Neuronal stem cell (in vitro differentiated cells): ENCODE measurements at regions not wholly inside any gene's neighbourhood (a gene's known extent, or its start where the extent isn't known, plus 50 kb on each side); places are given as distances from the start of the nearest gene placed in this dataset.

Experiments used
- DNase-seq: peaks from one replicate; pipeline ENCODE4 v3.0.0-alpha.2; 2013; ENCODE audit warnings: low spot score
- H2AFZ ChIP-seq: one replicate; pipeline ENCODE4 v1.6.1; 2013; ENCODE audit warnings: mild to moderate bottlenecking, low read length, inconsistent platforms
- H2AK5ac ChIP-seq: 2 replicates; pipeline ENCODE4 v1.6.1; 2013; ENCODE audit warnings: low read depth, mild to moderate bottlenecking, inconsistent platforms, low read length, moderate library complexity, mixed read lengths
- H2BK120ac ChIP-seq: 2 replicates; pipeline ENCODE4 v1.6.1; 2013; ENCODE audit warnings: low read depth, mild to moderate bottlenecking, inconsistent platforms, low read length, moderate library complexity, mixed read lengths
- H2BK12ac ChIP-seq: one replicate; pipeline ENCODE4 v1.6.1; 2013; ENCODE audit warnings: low read length, inconsistent platforms
- H2BK15ac ChIP-seq: 2 replicates; pipeline ENCODE4 v1.6.1; 2013; ENCODE audit warnings: mild to moderate bottlenecking, low read length, inconsistent platforms, mixed read lengths
- H2BK5ac ChIP-seq: one replicate; pipeline ENCODE4 v1.6.1; 2013; ENCODE audit warnings: inconsistent platforms, mild to moderate bottlenecking, low read length, moderate library complexity
- H3K14ac ChIP-seq: one replicate; pipeline ENCODE4 v1.6.1; 2013; ENCODE audit warnings: low read length, inconsistent platforms
- H3K18ac ChIP-seq: 2 replicates; pipeline ENCODE4 v1.6.1; 2013; ENCODE audit warnings: low read length, inconsistent platforms
- H3K23ac ChIP-seq: 2 replicates; pipeline ENCODE4 v1.6.1; 2013; ENCODE audit warnings: low read depth, mild to moderate bottlenecking, mixed read lengths, low read length, inconsistent platforms; ENCODE audit not compliant: poor library complexity
- H3K27ac ChIP-seq: replicated peaks from 3 replicates; pipeline ENCODE4 v1.5.1; 2013; ENCODE audit warnings: low read length, inconsistent platforms
- H3K27me3 ChIP-seq, 3 experiments: 2 replicates each; pipeline ENCODE4 v1.6.1; 2013; ENCODE audit warnings: low read length in 3 of 3, mild to moderate bottlenecking in 2 of 3, inconsistent platforms in 1 of 3, low read depth in 1 of 3, mixed read lengths in 1 of 3, moderate library complexity in 1 of 3; ENCODE audit not compliant: control insufficient read depth in 3 of 3, insufficient read depth in 3 of 3
- H3K36me3 ChIP-seq, 2 donors: replicated peaks in 1 of 2; 2 replicates each; pipeline ENCODE4 v1.6.1; 2013; ENCODE audit warnings: low read length in 2 of 2; ENCODE audit not compliant: control insufficient read depth in 2 of 2, insufficient read depth in 2 of 2
- H3K4ac ChIP-seq: 2 replicates; pipeline ENCODE4 v1.6.1; 2013; ENCODE audit warnings: inconsistent platforms, mild to moderate bottlenecking, low read length, moderate library complexity
- H3K4me1 ChIP-seq, 2 donors: 1 replicate in 1 of 2; 2 replicates in 1 of 2; pipeline ENCODE4 v1.6.1; 2013; ENCODE audit warnings: low read length in 2 of 2, low read depth in 1 of 2; ENCODE audit not compliant: control insufficient read depth in 2 of 2, insufficient read depth in 1 of 2
- H3K4me2 ChIP-seq: one replicate; pipeline ENCODE4 v1.6.1; 2013; ENCODE audit warnings: mild to moderate bottlenecking, low read length, inconsistent platforms; ENCODE audit not compliant: insufficient read depth, poor library complexity, severe bottlenecking
- H3K4me3 ChIP-seq, 2 donors: 2 replicates each; pipeline ENCODE4 v1.5.1; 2013; ENCODE audit warnings: low read length in 2 of 2, mild to moderate bottlenecking in 2 of 2, inconsistent platforms in 1 of 2, moderate library complexity in 1 of 2
- H3K79me1 ChIP-seq: one replicate; pipeline ENCODE4 v1.6.1; 2013; ENCODE audit warnings: low read depth, mild to moderate bottlenecking, inconsistent platforms, low read length, moderate library complexity
- H3K9ac ChIP-seq: one replicate; pipeline ENCODE4 v1.6.1; 2013; ENCODE audit warnings: mild to moderate bottlenecking, low read depth, low read length, inconsistent platforms; ENCODE audit not compliant: poor library complexity
- H3K9me3 ChIP-seq, 2 donors: replicated peaks in 1 of 2; 2 replicates each; pipeline versions ENCODE3 to v1.6.1; 2013; ENCODE audit warnings: low read length in 2 of 2, mild to moderate bottlenecking in 2 of 2, inconsistent platforms in 1 of 2, low read depth in 1 of 2, mixed read lengths in 1 of 2, moderate library complexity in 1 of 2; ENCODE audit not compliant: control insufficient read depth in 2 of 2, insufficient read depth in 1 of 2
- H4K8ac ChIP-seq: one replicate; pipeline ENCODE4 v1.6.1; 2013; ENCODE audit warnings: low read depth, mild to moderate bottlenecking, inconsistent platforms, low read length, moderate library complexity
- H4K91ac ChIP-seq: one replicate; pipeline ENCODE4 v1.6.1; 2013; ENCODE audit warnings: low read length, low read depth, mild to moderate bottlenecking, inconsistent platforms; ENCODE audit not compliant: poor library complexity
- WGBS, 2 donors: extraction: QIAGEN DNeasy Blood & Tissue Kit; methylation state at CpG; one replicate each; pipeline ENCODE4 v1.1.7; 2013; ENCODE audit warnings: missing lambda C conversion rate in 2 of 2, mixed read lengths in 1 of 2; ENCODE audit not compliant: insufficient read length in 2 of 2, insufficient replicate concordance in 1 of 2; ENCODE audit errors: extremely low coverage in 2 of 2; 5-methylcytosine and 5-hydroxymethylcytosine counted together

DNA sequence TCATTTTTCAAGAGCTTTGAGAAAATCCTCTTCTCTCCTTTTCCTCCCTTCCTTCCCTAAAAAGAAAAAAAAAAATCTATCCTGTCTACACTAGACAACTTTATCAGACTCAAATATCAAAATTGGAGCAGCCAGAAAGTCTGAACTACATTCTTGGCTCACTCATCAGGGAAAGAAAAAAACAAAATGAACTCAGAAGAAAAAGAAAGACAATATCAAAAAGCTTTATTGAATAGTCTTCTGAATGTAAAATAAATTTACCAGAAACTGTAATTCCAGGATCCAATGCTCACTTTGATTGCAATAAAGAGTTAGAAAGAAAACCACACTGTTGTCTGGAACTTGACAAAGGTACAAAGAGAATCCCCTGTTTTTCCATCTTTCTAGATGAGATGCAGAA lies 507.2 kb upstream of the MPDZ start:
- Histone ChIP-seq H4K8ac (no peak overlapping the region), H2BK12ac (no peak overlapping the region), H2BK120ac (no peak overlapping the region), H3K9ac (no peak overlapping the region), H3K9me3 (no peaks in the 10 kb centered on the region), H2BK15ac (no peak overlapping the region), H3K4me1 (peaks cover 4 to 10% of the 10 kb centered on the region in 2 donors), H3K36me3 (no peaks in the 10 kb centered on the region), H3K4me2 (no peak overlapping the region), H2AK5ac (no peak overlapping the region), H3K4ac (no peak overlapping the region), H4K91ac (no peak overlapping the region), H2BK5ac (no peak overlapping the region), H3K23ac (no peak overlapping the region), H3K27me3 (no peaks in the 10 kb centered on the region), H3K79me1 (no peaks in the 10 kb centered on the region), H3K4me3 (no peak overlapping the region), H3K18ac (no peak overlapping the region), H3K14ac (no peak overlapping the region), H3K27ac (no peak overlapping the region), H2AFZ (peak overlapping the region; percentile 79)
- DNase-seq: no peak

DNA sequence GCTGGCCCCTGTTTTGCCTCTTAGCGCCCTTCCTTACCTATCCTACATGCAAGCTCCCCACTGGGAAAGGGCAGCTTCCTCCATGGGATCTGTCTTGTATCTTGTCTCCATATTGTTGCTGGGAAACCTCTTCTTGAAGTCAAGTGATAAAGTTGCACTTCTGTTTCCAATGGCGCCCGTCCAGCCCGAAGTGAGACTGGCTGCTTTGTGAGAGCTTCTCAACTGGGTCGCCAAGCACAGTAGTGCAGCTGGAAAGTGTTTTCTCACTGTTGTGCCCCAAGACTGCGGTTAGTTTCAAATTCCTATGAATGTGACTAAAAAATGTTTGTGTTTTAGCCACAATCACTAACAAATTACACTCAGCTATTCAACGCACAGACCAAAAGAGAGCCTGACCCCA lies 506.6 kb upstream of the MPDZ start:
- Histone ChIP-seq H2AK5ac (no peak overlapping the region), H3K4ac (no peak overlapping the region), H3K27me3 (no peaks in the 10 kb centered on the region), H3K4me2 (no peak overlapping the region), H3K27ac (no peak overlapping the region), H4K91ac (no peak overlapping the region), H3K4me3 (no peak overlapping the region), H2BK120ac (no peak overlapping the region), H2BK12ac (no peak overlapping the region), H3K18ac (no peak overlapping the region), H2AFZ (peak overlapping the region; percentile 1), H3K36me3 (no peaks in the 10 kb centered on the region), H3K4me1 (peaks cover 3 to 10% of the 10 kb centered on the region in 2 donors), H4K8ac (no peak overlapping the region), H3K9me3 (no peaks in the 10 kb centered on the region), H3K9ac (peak overlapping the region; percentile 27), H3K14ac (no peak overlapping the region), H2BK5ac (no peak overlapping the region), H2BK15ac (no peak overlapping the region), H3K79me1 (no peaks in the 10 kb centered on the region), H3K23ac (no peak overlapping the region)
- WGBS, 2 donors: no CpG with 5 or more reads among the region's 7 CpGs
- no peak for DNase-seq

DNA sequence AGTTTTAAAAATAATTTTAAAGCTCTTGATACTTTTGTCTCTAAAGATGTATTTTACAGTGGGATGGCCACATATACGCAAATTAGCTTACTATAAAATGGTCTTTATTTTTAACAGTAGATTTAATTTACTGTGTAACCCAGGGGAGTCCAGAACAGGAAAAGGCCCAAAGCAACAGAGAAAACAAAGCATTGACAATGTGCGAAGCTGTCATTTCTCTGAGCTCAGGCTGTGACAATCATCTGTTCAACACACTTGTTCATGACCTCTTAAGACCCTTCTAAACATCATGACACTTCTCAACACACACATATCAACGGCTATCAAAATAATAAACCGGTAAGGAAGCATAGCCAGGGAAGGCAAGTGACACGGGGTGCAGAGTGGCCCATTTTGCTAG lies 499.6 kb upstream of the MPDZ start:
- WGBS, 2 donors: no CpG with 5 or more reads among the region's 5 CpGs
- no peak overlapping the region for H3K4me3 ChIP-seq
- H3K9ac ChIP-seq: no peak overlapping the region
- no peaks in the 10 kb centered on the region for H3K79me1 ChIP-seq
- no peak overlapping the region for H3K18ac ChIP-seq
- no peak overlapping the region for H3K23ac ChIP-seq
- H2BK120ac ChIP-seq: no peak overlapping the region
- no peak for DNase-seq
- H2AK5ac ChIP-seq: no peak overlapping the region
- H3K36me3 ChIP-seq: no peaks in the 10 kb centered on the region
- no peak overlapping the region for H2BK5ac ChIP-seq
- H4K8ac ChIP-seq: no peak overlapping the region
- H3K14ac ChIP-seq: no peak overlapping the region
- H2AFZ ChIP-seq: no peak overlapping the region
- no peaks in the 10 kb centered on the region for H3K9me3 ChIP-seq
- H3K27me3 ChIP-seq: peaks cover 0 to 2% (median 0%) of the 10 kb centered on the region in 3 experiments
- peaks cover 4 to 8% of the 10 kb centered on the region in 2 donors for H3K4me1 ChIP-seq
- H3K4ac ChIP-seq: no peak overlapping the region
- no peak overlapping the region for H2BK15ac ChIP-seq
- no peak overlapping the region for H4K91ac ChIP-seq
- H2BK12ac ChIP-seq: no peak overlapping the region
- H3K4me2 ChIP-seq: no peak overlapping the region
- no peak overlapping the region for H3K27ac ChIP-seq

DNA sequence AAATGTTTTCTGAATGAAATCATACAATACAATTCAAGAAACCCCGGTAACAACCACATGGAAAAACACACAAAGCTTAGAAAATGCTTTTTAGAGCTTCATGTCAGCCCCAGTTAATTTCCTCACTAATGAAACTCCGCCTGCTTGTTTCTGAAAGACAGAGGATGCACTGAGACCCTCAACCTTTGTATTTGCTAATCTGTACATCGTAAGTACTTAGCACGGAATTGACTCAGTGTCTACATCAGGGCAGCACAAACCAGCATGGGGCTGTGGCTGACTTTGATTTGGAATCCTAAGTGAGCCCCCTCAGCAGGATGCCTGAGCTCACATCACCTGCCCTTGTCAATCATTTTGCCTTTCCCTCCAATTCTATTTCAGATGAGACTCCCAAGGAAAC lies 499.1 kb upstream of the MPDZ start:
- Histone ChIP-seq H3K4me2 (no peak overlapping the region), H2BK12ac (no peak overlapping the region), H2AK5ac (no peak overlapping the region), H2BK120ac (no peak overlapping the region), H3K18ac (no peak overlapping the region), H3K14ac (no peak overlapping the region), H3K23ac (no peak overlapping the region), H2BK5ac (no peak overlapping the region), H3K79me1 (no peaks in the 10 kb centered on the region), H3K4me3 (no peak overlapping the region), H3K9me3 (no peaks in the 10 kb centered on the region), H3K4ac (no peak overlapping the region), H3K4me1 (peaks cover 4 to 8% of the 10 kb centered on the region in 2 donors), H3K36me3 (no peaks in the 10 kb centered on the region), H3K27ac (no peak overlapping the region), H4K91ac (no peak overlapping the region), H4K8ac (no peak overlapping the region), H3K27me3 (peaks cover 0 to 2% (median 0%) of the 10 kb centered on the region in 3 experiments), H3K9ac (peak overlapping the region; percentile 7), H2BK15ac (no peak overlapping the region), H2AFZ (no peak overlapping the region)
- peak; percentile 24 for DNase-seq
- WGBS, 2 donors: no CpG with 5 or more reads among the region's 4 CpGs
